CD4-positive, alpha-beta T cell treated with Interleukin-4 for 4 hours (primary cell): ENCODE measurements at regions not wholly inside any gene's neighbourhood (a gene's known extent, or its start where the extent isn't known, plus 50 kb on each side); places are given as distances from the start of the nearest gene placed in this dataset.

Experiments used
- DNase-seq: peaks from one replicate; pipeline ENCODE4 v3.0.0-alpha.2; 2020

DNA sequence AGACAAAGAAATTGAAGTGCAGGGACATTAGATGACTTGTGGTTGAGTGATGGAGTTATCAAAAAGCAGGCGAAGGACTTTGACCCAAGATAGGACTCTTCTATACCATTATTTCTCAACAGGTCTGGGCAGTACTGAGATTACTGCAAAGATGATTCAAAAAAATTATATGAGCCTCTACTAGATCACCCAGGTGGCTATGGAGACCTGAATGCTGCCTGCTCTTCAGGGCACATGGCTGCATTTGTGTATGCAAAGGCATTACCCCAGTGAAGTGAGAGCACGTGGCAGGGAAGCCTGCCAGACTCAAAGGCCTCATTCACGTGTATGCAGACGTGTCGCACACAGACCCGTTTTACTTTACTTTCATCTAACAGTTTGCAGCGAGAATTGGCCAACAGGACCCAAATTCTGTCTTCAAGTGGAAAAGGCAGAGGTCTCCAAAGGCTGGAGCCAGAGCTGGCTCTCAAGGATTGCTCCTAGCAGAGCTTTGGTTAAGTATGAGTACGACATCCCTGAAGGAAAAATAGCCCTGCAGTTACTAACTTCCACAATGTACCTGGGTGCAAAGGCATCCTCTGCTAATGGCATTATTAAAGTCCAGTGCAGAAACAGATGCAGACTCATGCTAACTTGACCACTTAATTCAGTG is 113.8 kb upstream of the ARMC2 start:
- no peak for DNase-seq

DNA sequence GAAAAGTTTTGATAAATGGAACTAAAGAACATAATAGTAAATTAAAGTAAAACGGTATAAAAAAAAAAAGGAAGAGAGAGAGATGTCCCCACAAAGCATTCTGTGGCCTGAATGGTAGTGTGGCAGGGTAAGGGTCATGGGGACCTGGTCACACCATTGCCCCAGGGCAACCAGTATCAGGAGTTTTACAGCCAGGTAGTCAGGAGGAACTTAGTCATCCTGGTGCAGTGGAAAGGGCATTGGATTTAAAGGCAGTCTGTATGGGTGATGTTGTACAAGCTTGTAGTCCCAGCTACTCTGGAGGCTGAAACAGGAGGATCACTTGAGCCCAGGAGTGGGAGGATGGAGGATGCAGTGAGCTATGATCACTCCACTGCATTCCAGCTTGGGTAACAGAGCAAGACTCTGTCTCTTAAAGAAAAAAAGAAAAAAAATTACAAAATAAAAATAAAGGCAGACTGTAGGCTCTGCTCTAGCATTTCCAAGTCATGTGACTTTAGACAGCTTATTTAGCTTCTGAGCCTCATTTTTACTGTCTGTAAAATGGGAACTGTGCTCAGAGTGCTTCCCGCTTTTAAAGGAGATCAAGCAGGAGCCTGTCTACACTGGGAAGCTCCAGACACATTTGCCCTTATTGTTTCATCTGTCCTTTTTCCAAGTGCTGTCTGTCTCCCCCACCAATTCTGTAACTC is 112.8 kb upstream of the ARMC2 start:
- no peak for DNase-seq

DNA sequence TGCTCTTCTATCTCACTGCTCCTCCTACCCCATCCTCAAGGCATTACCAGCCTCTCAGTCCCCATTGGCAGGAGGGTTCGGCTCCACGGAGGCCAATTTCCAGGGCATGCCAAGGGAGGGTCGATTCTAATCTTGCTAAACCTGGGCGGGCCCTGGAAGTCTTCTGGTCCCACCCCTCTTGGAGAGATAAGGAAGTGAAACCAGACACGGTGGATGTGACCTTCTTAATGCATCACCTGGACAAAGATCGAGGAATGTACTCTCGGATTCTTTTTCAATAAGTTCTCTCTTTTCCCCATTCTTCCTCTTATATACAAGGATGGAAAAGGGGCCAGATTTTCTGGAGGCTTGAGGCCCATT is 112.2 kb upstream of the ARMC2 start:
- no peak for DNase-seq

DNA sequence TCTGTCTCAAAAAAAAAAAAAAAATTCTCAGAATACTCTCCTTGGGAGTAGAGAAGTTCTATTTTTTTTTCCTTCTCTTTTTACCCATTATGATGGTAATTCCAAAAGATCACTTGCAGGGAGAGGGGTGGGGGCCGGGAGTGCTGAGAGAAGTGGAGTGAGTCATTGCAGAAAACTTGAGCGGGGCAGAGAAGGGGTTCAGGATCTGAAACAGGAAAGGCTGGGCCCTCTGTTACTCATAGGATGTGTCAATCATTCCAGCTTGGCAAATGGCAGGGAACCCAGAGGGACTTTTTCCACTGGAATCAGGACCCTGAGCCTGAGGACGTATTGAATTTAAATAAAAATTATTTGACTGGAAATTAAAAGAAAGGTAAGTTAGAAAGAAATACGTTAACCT is 111.4 kb upstream of the ARMC2 start:
- no peak for DNase-seq

DNA sequence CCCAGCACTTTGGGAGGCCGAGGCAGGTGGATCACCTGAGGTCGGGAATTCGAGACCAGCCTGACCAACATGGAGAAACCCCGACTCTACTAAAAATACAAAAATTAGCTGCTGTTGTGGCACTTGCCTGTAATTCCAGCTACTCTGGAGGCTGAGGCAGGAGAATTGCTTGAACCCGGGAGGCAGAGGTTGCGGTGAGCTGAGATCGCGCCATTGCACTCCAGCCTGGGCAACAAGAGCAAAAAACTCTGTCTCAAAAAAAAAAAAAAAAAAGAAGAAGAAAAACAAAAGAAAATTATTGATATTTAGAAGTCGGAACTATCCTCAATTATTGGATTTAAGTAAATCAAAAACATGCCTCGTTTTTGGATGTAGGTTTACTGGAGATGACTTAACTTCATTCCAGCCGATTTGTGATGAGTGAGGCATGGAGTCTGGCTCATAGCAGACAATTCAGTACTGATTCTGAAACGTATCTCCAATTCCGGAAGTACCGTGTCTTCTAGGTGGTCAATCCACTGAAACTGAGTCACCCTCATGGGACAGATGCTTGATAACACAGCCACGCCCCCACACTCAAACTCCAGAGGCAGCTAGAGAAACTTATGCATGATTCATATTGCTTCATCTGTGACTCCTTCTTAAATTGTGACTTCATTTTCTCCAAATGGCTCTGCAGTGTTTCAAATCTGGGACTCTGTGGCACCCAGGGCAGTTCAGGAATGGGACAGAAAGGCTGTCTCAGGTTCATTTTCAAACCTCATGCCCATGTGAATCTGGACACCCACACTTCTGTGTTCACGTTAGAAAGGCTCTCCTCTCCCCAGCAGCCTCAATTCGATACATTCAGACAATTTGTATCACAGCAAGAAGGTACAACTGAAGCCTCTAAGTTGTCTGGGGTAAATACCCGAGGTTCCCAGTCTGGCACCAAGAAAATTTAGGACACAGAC is 110.4 kb upstream of the ARMC2 start:
- no peak for DNase-seq

DNA sequence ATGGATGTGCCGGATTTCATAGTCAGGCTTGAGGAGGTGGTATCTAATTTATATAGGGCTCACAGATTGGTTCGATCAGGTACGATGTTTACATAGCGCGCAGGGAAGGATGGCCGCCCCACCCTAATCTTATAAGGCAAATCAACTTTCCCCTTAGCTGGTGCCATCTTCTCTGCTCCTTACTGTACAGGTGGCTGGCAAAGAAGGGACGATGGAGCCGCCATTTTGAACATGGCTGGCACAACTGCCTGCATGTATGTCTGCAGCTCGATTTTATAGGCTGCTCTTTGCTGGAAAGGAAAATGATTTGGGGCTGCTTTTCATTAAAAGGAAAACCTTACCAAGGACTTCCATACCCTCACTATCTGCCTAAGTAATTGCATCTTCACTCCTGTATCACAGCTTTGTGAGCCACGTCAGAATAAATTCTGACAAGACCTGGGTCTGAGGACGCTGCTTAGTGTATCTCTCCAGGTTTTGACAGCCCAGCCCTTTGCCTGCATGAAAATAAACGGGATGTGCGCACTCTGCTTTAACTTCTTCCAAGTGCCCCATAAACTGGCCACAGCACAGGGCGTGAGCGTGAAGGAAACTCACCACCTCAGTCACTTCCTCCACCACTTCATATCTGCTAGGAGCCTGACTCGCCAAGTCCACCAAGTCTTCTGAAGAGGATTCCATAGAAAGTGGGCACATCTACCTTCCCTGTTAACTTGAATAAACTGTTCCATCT is 109.4 kb upstream of the ARMC2 start:
- DNase-seq: no peak

DNA sequence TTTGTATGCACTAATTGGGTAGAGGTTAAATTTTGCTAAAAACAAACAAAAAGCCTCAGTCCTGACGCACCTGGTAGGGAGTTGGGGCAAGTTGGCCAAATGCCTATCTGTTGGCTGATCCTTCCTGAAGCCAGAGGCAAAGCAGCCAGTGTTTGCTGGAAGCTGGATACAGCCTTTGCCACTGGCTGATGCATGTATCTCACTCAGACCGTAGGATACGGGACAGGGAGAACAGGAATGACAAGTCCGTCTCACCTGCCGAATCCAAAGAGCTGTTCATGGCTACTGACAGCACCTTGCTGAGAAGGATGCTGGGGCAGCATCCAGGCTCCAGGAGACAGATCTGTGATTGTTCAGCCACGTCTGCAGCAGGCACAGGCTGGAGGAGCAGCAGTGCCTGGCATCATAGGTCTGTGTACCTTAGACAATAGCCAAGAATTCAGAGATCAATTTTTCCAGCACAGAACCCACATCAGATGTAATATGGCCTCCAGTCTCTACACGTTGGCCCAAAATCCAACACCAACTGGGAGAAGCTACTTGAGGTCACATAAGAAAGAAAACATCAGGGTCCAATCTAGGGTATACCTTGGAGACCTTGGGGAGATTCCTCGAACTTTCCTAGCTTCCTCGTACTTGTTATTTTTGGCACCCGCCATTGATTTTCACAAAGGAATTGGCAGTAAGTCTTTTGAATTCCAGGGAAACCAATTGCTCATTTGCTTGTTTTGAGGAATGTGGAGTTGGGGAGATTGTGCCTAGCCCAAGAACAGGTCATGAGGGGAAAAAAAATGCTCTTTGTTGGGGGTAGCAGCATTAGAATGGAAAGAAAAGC is 108.5 kb upstream of the ARMC2 start:
- no peak for DNase-seq

DNA sequence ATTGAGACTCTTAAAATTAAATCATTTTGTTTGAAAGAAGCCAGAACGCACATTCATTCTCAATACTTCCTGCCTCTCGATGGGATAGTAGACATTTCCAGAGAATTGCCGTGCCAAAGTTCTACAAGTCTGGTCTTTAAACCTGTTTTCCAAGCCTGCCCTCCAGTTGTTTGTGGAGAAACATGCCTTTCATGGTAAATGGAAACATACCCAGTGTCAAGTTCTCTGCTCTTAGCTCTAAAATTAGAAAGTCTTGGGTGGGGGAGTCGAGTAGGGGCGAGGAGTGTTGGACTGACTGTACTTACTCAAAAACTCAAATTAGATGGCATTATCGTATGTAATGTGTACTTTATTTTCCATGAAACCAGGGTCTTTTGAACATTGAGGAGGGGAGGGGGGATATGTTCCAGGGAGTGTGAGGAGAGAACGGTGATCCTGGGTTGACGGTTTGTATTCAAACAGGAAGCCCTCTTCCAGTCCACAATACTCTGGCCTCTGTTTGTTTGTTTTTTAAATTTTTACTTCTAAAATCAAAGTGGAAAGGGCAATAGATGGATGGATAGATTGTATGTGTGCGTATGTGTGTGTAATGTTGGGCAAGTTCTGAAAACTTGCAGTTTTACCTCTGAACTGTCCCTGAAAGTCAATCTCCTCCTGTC is 106.8 kb upstream of the ARMC2 start:
- no peak for DNase-seq

DNA sequence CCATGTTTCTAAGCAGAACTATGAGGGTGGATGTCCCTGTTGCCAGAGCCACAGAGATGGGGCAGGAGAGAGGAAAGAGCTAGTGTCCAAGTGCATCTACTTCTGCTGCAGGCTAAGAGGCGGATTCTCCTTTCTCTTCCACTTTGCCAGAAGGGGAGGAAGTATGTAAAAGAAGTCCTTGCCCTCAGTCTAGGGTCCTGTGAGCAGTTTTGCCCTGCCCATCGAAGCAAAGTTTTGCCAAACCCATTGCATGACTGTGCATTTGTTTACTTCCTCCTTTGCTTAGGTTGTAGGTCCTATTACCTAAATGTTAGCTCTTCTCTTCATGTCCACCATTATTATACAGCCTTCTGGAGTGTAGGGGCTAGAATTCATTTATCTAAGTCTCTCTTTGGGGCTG is 106.2 kb upstream of the ARMC2 start:
- peak; percentile 5 for DNase-seq

DNA sequence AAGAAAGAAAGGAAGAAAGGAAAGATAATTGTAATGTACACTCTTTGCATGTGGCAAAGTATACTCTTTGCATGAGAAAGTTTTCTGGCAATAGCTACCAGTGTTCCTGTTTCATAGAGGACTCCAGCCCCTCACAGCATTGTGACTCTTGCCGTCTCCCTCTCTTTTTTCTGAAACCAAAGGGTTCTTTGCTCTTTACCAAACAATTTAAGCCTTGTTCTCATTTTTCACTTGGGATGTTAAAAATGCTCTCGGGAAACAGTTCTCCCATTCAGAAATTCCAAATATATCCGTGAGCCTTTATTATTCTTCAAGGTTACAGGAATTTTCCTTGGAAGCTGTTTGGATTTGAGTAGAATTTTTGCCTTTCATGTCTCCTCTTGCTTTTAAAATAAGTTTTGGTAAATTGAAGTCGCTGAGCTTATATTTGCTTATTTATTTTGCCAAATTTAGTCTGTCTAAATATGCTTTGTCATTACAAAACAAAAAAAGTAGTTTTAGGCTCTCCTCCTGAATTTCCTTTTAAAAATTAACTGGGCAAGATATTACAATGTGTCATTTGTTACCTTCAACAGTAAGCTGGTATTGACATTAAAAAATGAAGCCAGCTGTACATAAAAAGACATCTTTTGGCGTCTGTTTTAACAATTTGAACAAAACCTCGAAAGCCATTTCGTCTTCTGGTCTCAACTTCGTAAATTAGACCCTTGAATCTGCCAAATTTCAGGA is 103.8 kb upstream of the ARMC2 start:
- DNase-seq: no peak

DNA sequence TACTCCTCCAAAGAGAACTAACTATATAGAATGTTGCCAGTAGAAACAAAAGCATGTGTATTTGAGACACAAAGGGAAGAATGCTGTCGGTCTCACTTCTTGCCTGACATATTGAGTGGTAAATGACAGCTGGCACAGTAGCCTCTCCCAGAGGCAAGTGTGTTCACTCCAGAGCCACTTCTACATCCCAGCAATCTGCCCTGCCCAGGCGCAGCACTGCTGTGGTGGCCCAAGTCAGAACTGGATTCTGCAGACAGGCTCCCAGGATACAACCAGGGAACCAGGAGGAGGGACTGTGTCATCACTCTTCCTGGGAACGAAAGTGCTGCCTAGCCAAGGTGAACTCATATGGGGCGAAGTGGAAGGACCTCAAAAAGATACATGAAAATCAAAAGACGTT is 103.2 kb upstream of the ARMC2 start:
- DNase-seq: no peak

DNA sequence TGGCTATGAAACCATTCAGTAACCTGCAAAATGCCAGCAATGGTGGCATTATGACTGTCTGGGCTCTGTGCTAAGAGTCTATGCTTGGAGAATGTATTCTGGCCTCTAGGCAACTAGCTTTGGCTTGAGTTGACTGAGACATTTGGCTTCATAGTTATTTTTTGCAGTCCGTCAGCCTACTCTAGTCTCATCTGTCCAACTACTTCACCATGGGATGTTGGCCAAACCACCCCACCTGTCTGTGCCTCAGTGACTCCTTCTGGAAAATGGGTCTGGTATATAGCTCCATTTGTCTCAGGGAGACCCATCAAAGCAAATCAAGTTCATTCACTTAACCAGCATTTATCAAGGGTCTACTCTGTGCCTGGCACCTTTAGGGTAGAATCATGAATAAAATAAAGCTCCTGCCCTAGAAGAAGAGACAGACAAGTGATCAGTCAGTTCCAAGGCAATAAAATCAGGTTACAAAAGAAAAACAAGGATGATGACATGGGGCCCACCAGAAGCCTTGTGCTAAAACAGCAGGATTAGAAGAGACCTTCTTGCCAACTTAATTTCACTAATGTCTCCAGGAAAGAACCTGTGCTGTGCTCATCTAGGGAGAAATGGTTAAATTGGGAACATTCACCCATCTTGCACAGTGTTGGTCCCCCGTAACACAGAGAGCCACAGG is 102.4 kb upstream of the ARMC2 start:
- no peak for DNase-seq

DNA sequence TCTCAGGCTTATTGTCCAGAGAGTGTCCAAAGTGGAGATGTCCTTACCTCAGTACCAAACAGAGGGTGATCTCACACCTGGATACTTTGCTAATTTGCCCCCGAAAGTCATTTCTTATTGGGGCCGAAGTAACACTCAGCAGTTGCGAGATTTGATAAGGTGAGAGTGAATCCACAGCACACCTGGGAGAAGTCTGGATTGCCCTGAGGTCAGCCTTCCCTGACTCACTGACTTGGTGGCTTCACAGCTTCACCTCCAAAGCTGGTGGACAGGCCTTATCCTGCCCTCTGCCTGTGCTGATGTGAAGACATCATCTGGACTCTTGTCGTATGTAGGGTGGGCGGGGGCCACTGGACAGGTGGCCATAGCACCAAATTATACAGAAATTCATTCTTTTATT is 101.9 kb upstream of the ARMC2 start:
- no peak for DNase-seq

DNA sequence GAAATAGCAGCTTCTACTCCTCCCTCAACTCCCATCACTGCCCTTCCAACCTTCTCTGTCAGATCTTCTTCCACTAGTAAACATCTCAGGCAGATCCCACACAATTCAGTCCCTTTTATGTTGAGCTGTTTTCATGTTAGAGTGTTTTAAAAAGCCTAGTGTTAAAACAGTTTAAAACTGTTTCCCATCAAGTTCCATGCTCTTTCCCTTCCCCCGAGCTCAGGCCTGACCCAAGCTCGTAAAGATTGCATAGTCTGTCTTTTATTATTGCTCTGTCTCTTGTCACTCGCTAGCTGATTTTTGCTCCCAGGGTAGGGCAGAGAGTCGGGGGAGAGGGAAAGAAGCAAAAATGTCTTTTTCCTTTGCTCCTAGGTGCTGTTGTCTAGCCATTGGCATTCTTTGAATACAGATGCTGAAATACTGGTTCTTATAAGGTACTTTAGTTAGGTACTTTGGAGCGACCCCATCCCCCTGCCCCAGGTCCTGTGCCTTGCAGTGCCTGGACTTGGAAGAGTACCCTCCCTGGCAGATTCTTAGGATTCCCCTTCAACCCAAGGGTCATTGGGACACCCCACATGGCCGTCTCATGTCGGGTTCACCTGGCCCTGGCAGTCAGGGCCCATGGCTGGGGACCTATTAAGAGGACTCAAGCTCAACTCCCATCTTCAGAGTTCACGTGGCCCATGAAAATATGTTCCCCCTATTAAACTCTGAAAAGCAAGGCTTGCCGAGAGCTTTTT is 101.2 kb upstream of the ARMC2 start:
- DNase-seq: no peak

DNA sequence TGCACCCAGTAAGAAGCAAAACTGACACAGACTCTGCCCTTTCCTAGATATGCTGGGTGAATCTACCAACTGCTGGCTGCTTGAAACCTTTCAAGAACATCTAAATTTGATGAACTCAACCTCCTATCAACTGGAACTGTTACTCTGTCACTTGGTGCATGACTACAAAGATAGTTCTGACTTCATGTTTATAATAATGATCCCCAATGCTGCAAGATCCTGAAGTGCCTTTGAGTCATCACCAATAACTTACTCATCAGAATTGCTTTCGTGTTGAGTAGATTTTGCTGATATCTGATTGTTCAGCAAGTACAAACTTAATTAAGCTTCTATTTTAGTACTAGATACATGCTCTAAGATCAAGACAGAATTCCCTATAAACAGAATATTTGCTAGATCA is 100.2 kb upstream of the ARMC2 start:
- no peak for DNase-seq

DNA sequence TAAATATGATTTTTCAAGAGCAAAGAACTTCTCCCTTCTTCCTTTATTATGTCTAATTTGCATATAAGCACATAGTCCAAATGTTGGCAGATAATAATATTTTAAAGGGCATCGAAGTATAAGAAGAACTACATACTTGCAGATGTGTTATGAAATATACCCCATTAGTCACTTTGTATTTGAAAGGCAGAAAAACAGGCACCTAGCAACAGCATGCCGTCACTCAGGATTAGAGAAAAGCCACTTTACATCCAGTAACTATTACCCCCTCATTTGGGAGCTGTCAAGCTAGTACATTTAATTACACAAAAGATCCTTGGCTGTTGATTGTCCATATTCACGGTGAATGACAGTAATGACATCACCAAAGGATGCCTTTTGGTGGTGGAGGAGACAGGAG is 99.3 kb upstream of the ARMC2 start:
- DNase-seq: no peak

DNA sequence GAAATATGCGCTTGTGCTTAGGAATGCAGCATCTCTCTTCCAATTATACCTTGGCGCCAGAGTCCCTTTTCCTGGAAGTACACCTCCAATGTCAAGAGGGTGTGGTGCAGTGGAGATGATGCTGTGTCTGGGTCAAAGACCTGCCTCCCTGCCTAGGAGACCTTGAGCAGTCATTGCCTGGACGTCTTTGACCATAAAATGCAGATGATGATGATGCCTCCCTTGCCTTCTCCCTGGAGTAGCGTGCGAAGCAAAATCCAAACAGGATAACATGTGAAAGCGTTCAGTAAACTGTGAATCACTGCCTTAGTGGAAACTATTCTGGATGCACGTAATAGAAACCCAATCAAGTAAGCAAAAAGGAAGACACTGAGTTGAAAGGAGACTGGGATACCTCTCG is 97.4 kb upstream of the ARMC2 start:
- DNase-seq: no peak

DNA sequence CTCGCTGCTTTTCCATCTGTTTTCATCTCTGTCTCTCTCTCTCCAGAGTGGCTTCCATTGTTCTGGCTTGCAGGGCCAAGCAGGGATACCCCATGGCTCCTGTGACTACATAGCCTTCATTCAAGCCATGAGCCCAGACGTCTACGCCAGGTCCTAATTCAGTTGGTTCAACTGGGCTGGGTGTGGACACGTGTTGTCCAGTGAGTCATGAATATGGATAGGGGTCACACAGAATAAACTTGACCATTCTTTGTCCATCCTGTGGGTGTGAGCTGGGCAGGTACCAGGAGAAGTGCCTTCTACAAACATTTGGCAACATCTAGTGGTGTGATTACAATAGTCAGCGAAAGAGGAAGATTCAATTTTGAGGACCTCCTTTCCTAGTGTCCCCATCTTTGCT is 96.9 kb upstream of the ARMC2 start:
- DNase-seq: no peak

DNA sequence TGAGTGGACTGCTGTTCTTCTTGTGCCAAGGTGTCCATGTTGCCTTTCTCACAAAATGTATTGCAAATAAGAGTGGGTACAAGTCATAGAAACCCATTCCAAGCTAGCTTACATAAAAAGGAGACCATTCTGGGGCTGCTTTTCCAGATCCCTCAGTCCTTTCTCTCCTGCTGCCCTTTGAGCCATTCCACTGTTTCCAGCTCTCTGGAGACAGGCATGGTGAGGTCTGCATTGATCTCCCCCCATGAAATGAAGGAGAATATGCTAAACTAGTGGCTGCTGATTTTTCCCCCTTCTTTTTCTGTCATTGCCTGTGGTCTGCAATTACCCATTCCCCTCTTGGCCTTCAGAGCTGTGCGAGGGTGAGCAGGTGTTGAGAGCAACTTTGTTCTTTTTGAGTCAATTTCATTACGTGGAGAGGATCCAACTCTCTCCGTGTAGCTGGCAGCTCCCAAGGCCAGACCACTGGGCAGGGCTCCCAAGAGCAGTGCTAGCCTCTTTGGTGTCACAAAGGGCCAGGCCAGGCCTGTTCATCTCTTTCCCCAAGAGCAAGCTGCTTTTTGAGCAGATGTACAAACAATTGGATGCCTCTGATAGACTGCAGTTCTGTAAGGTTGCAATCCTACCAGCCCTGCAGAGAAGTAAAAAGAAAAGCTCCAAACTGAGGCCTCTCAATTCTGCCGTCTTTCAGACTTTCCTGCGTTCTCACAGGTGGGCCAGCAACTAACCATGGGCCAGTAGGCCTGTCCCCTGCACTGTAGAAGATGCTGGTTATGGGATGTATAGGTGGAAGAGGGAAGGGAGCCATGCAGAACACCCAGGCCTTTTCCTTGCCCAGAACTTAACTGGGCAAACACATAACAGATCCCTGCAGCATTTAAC is 96.1 kb upstream of the ARMC2 start:
- no peak for DNase-seq
